Uterus (tissue), 3 donors: ENCODE measurements at regions not wholly inside any gene's neighbourhood (a gene's known extent, or its start where the extent isn't known, plus 50 kb on each side); places are given as distances from the start of the nearest gene placed in this dataset.

Experiments
- DNase-seq, 2 donors: peaks; one replicate each; pipeline ENCODE4 v3.0.0-alpha.2; 2019 to 2020
- H3K27ac ChIP-seq, 2 donors: fragments of 200-600 bp; sonication (generic); 1 replicate in 1 of 2; 2 replicates in 1 of 2; pipeline ENCODE4 v1.5.1; 2016 to 2018
- H3K27me3 ChIP-seq, 2 donors: fragments of 200-600 bp; sonication (generic); one replicate each; pipeline ENCODE4 v1.5.1; 2018 to 2019; ENCODE audit warnings: control low read depth in 1 of 2
- H3K36me3 ChIP-seq, 2 donors: fragments of 200-600 bp; sonication (generic); one replicate each; pipeline ENCODE4 v1.5.1; 2019; ENCODE audit warnings: control low read depth in 1 of 2
- H3K4me1 ChIP-seq, 2 donors: fragments of 200-600 bp; sonication (generic); one replicate each; pipeline ENCODE4 v1.5.1; 2018 to 2019; ENCODE audit warnings: control low read depth in 1 of 2
- H3K4me3 ChIP-seq, 2 donors: fragments of 200-600 bp; sonication (generic); 1 replicate in 1 of 2; 2 replicates in 1 of 2; pipeline ENCODE4 v1.5.1; 2018 to 2019; ENCODE audit warnings: mild to moderate bottlenecking in 1 of 2
- H3K9me3 ChIP-seq, 2 donors: fragments of 200-600 bp; sonication (generic); one replicate each; pipeline ENCODE4 v1.5.1; 2019; ENCODE audit warnings: control low read depth in 1 of 2
- POLR2A ChIP-seq, 2 donors: fragments of 450-650 bp; IDR thresholded peaks; one replicate each; pipeline ENCODE4 v1.6.1; 2016; ENCODE audit warnings: antibody characterized with exemption in 2 of 2, mild to moderate bottlenecking in 1 of 2, moderate library complexity in 1 of 2
- intact Hi-C: fragments of 100-400 bp; cut with DNase I; formaldehyde crosslinking; loops from one replicate; pipeline ENCODE4 v1.15.1; 2023; ENCODE audit warnings: low total_unique reads
- TF ChIP-seq, protein P1 (sequence below), 4 experiments: fragments of 200-600 bp in 2 of 4; fragments of 450-650 bp in 2 of 4; sonication (generic) in 2 of 4; IDR thresholded peaks; one replicate each; pipeline ENCODE4 v1.5.1; 2016 to 2019; ENCODE audit warnings: antibody characterized with exemption in 4 of 4, mild to moderate bottlenecking in 2 of 4, moderate library complexity in 1 of 4
- donor health status: DM: yes; HTN: yes; CAD: no.

DNA sequence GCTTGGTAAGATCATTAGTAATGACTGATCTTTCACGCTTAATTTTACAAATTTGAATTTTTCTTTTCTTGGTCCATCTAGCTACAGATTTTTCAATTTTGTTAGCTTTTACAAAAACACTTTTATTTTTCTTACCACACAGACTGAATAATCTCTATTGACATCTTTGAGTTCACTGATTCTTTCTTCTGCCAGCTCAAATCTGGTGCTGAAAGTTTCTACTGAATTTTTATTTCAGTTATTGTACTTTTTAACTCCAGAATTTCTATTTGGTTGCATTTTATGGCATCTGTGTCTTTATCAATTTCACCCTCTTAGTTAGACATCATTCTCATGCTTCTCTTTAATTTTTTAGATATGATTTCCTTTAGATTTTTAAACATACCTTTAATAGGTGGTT is 584.7 kb downstream of the LMO4 start:
- intact Hi-C loops = no loop called here
- Histone ChIP-seq H3K4me1 (no peaks in the 10 kb centered on the region), H3K9me3 (peaks cover 0 to 8% of the 10 kb centered on the region in 2 donors), H3K27ac (no peak overlapping the region), H3K27me3 (no peaks in the 10 kb centered on the region), H3K36me3 (no peaks in the 10 kb centered on the region), H3K4me3 (no peak overlapping the region)
- TF ChIP-seq POLR2A (IDR thresholded peaks at IDR 0.05) = no peak
- TF ChIP-seq, protein P1, sequence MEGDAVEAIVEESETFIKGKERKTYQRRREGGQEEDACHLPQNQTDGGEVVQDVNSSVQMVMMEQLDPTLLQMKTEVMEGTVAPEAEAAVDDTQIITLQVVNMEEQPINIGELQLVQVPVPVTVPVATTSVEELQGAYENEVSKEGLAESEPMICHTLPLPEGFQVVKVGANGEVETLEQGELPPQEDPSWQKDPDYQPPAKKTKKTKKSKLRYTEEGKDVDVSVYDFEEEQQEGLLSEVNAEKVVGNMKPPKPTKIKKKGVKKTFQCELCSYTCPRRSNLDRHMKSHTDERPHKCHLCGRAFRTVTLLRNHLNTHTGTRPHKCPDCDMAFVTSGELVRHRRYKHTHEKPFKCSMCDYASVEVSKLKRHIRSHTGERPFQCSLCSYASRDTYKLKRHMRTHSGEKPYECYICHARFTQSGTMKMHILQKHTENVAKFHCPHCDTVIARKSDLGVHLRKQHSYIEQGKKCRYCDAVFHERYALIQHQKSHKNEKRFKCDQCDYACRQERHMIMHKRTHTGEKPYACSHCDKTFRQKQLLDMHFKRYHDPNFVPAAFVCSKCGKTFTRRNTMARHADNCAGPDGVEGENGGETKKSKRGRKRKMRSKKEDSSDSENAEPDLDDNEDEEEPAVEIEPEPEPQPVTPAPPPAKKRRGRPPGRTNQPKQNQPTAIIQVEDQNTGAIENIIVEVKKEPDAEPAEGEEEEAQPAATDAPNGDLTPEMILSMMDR (IDR thresholded peaks at IDR 0.05) = no peak
- DNase-seq = no peak

DNA sequence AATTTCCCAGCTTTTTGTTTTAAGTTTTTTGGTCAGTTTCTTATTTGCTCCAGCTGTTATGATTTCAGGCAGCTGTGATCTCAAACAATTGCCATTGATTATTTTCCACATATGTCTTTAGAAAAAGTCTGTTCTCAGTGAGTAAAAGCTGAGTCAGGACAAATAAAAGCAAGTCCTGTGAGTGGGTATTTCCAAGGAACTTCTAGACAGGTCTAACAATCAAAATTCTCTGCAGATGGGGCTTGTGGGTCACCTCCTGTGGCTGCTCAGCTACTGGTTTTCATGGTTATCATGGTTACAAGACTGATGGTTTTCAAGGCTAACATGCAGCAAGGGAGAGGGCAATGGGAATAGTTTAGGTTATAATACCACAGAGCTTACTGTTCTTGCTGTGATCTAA is 585.7 kb downstream of the LMO4 start:
- intact Hi-C loops = no loop called here
- H3K36me3 ChIP-seq = no peaks in the 10 kb centered on the region
- DNase-seq = no peak
- H3K4me3 ChIP-seq = no peak overlapping the region
- no peaks in the 10 kb centered on the region for H3K27me3 ChIP-seq
- no peak overlapping the region for H3K27ac ChIP-seq
- H3K9me3 ChIP-seq = peaks cover 0 to 8% of the 10 kb centered on the region in 2 donors
- H3K4me1 ChIP-seq = no peaks in the 10 kb centered on the region
- TF ChIP-seq, protein P1 (IDR thresholded peaks at IDR 0.05) = no peak
- no peak for TF ChIP-seq POLR2A (IDR thresholded peaks at IDR 0.05)

DNA sequence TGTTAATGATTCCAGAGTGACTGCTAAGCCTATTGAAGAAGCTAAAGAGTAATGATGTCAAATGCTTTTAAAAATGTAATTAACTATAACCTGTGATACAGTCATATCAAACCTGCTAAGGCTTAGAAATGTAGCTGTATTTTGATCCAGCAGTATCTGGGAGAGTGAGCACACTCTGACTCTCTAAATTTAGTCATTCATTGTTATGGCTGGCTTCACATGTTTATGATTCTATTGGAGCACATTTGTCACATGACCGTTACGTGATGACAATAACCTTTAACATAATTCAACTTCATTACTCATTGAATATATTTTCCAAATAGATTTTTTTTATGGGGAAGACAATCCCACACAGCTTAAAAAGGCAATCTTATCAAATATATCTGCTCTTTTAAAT is 587.1 kb downstream of the LMO4 start:
- no peaks in the 10 kb centered on the region for H3K4me1 ChIP-seq
- H3K4me3 ChIP-seq = no peak overlapping the region
- peaks cover 0 to 8% of the 10 kb centered on the region in 2 donors for H3K9me3 ChIP-seq
- no peak for TF ChIP-seq POLR2A (IDR thresholded peaks at IDR 0.05)
- TF ChIP-seq, protein P1 (IDR thresholded peaks at IDR 0.05) = no peak
- no peaks in the 10 kb centered on the region for H3K27me3 ChIP-seq
- H3K27ac ChIP-seq = no peak overlapping the region
- intact Hi-C loops = no loop called here
- no peak for DNase-seq
- H3K36me3 ChIP-seq = no peaks in the 10 kb centered on the region

DNA sequence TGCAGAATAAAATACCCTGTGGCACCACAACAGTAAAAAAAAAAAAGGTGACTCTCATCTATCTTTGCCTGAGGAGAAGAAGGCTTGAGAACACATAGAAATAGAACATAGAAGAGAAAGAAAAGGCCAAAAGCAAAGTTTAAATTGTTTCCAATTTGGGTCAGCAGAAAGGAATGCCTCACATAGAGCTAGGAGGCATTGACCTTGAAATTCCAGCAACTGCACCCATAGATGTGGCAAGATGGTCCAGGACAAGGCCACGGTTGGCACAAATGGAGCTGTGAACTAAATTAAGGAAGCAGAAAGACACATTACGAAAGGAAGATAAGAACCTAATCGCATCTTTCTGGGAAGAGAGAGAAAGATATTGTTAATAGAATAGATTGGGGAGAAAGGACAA is 588.3 kb downstream of the LMO4 start:
- TF ChIP-seq, protein P1 (IDR thresholded peaks at IDR 0.05) = no peak
- no peak for TF ChIP-seq POLR2A (IDR thresholded peaks at IDR 0.05)
- no peaks in the 10 kb centered on the region for H3K36me3 ChIP-seq
- DNase-seq = no peak
- H3K27me3 ChIP-seq = no peaks in the 10 kb centered on the region
- H3K4me3 ChIP-seq = no peak overlapping the region
- H3K9me3 ChIP-seq = peaks cover 0 to 8% of the 10 kb centered on the region in 2 donors
- H3K4me1 ChIP-seq = no peaks in the 10 kb centered on the region
- intact Hi-C loops = no loop called here
- H3K27ac ChIP-seq = no peak overlapping the region

DNA sequence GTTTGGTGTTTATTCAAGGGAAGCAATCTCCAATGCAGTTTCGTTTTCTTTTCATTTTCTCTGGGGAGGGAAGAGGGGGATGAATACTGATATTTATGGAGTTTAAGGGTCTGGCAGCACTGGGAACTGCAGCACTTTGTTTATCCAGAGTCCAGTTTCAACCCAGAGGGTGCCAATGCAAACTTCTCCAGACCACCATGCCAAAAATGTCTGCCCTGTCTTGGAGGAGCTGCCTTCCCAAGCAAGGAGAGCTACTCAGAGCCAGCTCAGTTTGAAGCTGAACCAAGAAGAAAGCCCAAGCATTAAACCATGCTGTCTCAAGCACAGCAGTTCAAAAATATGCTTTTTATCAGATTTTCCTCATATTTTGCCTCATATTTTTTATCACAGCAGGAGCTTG is 589.7 kb downstream of the LMO4 start:
- H3K27me3 ChIP-seq = no peaks in the 10 kb centered on the region
- H3K4me3 ChIP-seq = no peak overlapping the region
- no peak overlapping the region for H3K27ac ChIP-seq
- no peaks in the 10 kb centered on the region for H3K36me3 ChIP-seq
- no peak for TF ChIP-seq POLR2A (IDR thresholded peaks at IDR 0.05)
- TF ChIP-seq, protein P1 (IDR thresholded peaks at IDR 0.05) = no peak
- no peaks in the 10 kb centered on the region for H3K4me1 ChIP-seq
- DNase-seq = no peak
- H3K9me3 ChIP-seq = no peaks in the 10 kb centered on the region
- intact Hi-C loops = no loop called here
